HG03095 (cell line): ENCODE measurements at regions not wholly inside any gene's neighbourhood (a gene's known extent, or its start where the extent isn't known, plus 50 kb on each side); places are given as distances from the start of the nearest gene placed in this dataset.

Experiments
- ATAC-seq: cut with Tn5 transposase; IDR thresholded peaks from one replicate; pipeline ENCODE4 v1.9.1; 2021; ENCODE audit warnings: moderate library complexity; ENCODE audit not compliant: unreplicated experiment

DNA sequence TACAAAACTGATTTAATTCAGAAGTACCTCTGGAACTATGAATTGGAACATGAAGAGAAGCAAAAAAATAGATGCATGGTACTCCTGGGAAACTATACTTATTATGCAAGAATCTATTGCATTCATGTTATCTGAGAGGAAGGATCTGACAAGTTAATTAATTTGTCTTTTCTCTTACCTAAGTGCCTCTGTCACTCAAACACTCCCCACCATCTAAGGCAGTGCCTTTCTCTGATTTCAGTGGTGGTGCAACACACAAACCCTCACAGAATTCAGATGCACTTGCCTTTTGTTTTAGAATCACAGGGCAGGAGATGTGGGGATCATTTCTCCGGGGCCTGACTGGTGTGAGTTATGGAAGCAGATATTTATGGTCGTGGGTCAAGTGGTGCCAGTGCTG lies 52.5 kb upstream of the C9orf72 start:
- no peak for ATAC-seq

DNA sequence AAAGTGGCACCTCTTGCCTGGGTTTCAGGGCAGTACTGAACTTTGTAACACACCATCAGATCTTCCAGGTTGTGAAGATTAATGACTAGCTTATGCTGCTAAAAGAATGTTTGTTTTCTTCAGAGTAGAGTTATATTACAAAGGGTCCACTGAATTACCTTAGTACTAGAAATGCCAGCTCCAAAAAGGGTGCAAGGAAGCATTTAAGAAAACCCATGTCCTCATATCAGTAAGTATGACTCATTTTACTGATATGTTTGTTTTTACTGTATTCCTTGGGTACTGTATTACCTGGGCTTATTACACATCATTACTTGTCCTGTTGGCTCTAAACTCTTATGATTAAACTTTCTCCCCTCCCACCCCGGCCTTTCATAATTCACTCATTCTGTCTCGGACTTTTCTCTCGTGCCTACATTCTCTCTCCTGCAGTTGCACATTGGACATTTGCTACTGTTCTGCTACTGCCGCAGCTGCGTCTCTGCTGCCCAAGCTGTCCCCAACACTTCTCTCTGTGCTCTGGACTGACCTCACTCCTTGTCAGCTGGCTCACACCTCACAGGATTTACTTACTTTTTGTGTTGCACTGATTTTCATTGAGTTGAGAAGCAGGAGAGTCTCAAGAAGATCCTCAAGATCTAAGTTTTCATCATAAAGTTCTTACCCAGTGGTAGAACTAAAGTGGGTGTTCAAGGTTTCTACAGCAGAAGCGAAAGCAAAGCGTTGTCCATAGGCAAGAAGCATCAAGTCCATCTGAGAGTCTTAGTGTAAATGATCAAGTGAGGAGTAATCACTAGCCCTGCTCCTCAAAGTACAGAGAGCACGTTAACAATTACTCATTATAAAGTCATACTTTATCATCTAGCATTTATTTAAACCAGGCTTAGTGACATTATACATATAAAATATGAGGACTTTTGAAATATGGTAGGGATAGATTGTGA lies 53.2 kb upstream of the C9orf72 start:
- no peak for ATAC-seq

DNA sequence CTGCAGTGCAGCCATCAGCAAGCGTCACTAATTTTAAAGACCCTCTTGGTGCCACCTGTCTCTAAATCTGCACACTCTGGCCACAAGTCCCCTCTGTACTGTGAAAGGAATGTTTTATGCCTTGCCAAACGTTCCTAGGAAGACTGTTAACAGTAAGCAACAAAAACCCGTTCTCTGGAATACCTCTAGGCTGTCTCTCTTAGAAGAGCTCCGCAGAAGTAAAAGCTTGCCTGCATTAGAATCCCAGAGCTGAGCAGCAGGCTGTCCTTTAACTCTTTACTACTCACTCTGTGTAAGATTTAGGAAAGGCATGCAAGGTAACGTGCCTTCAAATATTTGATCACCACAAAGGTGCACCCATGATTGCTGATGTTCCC lies 53.9 kb upstream of the C9orf72 start:
- no peak for ATAC-seq

DNA sequence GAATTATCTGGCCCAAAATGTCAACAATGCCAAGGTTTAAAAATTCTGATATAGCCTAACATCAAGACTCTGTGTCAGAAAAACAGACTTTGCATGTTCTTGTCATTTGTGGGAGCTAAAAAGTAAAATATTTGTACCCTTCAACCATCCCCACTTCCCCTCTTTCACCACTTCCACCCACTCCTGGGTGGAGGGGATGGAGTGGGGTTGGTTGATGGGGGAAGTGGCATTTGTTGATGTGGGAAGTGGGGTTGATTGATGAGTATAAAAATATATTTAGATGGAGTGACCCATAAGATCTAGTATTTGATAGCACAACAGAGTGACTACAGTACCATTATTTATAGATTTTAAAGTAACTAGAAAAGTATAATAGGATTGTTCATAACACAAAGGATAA lies 55.0 kb upstream of the C9orf72 start:
- no peak for ATAC-seq

DNA sequence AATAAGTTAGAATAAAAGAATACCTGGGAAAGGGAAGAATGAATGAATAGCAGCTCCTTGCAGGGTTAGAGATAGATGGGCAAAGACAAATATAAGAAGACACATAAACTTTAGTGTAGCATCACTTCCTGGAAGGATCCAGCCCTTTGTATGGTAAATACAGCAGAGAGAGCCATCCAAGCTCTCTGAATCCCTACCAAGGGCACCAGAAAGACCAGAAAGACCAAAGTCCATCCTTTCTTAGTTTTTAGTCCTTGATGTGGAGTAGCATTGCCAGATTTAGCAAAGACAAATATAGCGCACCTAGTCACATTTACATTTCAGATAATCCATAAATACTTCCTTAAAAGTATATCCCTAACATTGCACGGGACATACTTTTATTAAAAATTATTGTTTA lies 56.1 kb upstream of the C9orf72 start:
- ATAC-seq, result no peak

DNA sequence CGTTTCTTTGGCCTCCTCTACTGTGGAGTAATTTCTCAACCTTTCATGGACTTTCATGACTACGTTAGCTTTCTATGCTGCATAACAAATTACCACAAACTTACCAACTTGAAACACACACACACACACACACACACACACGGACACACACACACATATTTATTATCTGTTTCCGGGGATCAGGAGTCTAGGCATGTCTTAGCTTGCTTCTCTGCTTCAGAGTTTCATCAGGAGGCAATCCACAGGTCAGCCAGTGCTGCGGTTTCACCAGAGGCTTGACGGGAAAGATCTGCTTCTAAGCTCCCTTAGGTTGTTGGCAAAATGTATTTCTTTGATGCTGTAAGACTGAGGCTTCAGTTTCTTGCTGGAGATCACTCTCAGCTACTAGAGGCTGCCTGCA lies 59.0 kb upstream of the C9orf72 start:
- no peak for ATAC-seq

DNA sequence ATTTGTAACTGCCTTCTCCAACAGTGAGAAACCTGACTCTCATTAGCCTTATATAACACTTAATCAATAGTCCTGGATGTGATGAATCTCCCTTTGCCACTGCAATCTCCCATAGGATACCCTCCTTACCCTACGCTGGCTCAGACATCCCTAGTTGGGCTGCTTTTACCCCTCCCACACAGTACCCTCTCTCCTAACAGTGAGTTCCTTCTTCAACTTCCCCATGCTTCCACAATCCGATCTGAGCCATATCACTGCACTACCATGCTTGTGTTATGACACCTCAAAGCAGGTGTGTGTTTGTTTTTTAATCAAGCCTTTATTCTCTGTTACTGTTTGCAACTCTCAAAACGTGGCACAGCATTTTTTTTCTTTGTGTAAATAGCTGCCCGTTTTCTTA lies 60.5 kb upstream of the C9orf72 start:
- ATAC-seq, result no peak

DNA sequence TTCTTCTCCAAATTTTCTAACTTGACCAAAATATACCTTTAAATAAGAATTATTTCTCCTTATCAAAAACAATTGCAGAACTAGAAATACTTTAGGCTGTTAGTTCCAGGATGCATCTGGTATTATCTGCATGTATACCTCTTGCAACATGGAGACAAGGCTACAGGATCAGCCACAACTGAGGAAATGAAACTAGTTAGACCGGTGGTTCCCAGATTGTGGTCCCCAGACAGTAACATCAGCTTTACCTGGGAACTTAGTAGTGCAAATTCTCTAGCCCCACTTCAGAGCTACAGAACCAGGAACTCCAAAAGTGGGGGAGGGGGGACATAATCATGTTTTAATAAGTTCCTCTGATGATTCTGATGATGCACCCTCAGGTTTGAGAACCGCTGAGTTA lies 61.6 kb upstream of the C9orf72 start:
- ATAC-seq, result no peak

DNA sequence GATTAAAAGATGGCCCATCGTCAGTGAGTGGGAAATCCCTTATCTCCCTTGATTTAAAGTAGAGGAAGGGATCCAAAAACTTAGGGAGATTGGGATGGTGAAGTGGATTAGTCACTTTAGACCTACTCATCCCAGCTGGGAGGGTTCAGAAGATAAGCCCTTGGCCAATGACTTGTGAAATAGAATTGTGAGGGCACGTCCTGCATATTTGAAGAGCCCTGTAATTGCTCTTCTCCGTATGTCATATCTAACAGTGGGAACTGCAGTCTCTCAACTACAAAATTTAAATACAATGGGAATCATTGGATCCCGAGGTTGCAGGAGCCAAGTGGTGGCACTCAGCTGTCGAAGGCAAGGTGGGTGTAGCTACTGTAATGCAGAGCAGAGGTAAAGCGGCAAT lies 65.4 kb upstream of the C9orf72 start:
- no peak for ATAC-seq

DNA sequence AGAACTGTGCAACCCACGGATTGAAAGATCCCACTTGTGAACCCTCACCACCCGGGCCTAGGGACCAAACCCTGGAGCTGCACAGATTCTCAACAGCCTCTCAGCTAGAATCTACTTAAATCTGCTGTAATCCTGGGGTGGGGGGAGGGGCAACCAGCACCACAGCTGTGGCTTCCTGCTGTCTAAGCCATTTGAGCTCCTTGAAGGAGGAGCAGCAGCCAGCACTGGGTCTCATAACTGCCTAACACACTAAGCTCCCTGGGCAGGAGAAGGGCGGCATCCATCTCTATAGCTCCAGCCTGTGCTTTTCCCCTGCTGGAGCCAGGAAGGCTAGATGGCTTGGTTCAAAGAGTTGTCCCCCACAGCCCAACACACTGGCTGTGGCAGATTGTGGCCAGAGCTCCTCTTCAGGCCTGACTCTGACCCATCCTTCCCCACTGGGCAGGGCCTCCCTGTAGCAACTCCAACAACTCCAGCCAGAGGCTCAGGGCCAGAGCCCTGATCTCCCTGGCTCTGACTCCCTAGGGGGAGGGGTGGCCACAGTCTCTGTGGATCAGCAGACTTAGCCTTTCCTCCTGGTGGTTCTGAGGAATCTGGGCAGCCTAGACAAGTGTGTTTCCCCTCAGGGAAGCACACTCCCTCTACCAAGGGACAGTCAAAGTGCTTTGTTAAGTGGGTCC lies 72.0 kb upstream of the C9orf72 start:
- no peak for ATAC-seq

DNA sequence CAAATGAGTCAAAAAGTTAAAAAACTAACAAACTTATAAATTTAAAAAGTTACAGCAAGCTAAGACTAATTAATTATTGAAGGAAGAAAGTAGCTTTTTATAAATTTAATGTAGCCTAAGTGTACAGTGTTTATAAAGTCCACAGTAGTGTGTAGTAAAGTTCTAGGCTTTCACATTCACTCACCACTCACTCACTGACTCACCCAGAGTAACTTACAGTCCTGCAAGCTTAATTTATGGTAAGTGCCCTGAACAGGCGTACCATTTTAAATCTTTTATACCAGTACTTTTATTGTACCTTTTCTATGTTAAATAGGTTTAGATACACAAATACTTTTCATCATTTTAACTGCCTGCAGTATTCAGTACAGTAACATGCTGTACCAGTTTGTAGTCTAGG lies 80.0 kb upstream of the C9orf72 start:
- ATAC-seq, result no peak

DNA sequence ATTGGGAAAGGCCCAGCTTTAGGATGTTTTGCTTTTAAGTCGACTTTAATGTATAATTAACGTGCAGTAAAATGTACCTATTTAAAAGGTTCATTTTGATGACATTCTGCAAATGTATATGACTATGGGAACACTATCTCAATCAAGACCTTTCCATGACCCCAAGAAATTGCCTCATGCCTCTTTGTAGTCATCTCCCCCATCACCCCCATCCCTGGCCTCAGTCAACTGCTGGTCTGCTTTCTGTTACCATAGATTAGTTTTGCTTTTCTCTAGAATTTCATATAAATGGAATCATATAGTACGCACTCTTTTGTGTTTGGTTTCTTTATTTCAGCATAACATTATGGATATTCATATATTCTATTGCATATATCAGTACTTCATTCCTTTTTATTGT lies 80.7 kb upstream of the C9orf72 start:
- ATAC-seq, result no peak

DNA sequence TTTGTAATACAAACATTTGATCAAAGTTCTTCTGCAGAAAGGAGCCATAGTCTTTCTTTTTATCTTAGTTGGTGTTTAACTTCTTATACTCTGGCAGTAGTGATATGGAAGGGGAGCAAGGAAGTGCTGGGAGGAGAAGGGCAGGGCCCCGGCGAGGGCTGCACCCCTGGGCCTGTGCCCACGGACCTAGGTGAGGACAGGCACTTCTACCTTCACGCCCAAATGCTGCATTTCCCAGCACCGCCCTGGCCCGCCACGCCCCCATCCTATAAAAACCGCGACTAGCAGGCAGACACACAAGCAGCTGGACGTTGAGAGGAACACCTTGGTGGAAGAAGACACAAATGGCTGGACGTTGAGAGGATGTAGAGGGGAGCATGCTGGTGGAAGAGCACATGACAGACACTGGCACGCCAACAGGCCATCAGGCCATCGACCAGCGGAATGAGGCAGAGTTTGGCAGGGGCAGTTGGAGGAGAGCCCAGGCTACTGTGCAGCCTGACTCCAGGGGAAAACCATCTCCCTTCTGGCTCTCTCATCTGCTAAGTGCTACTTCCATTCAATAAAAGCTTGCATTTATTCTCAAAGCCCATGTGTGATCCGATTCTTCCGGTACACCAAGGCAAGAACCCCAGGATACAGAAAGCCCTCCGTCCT lies 81.5 kb upstream of the C9orf72 start:
- ATAC-seq, result no peak

DNA sequence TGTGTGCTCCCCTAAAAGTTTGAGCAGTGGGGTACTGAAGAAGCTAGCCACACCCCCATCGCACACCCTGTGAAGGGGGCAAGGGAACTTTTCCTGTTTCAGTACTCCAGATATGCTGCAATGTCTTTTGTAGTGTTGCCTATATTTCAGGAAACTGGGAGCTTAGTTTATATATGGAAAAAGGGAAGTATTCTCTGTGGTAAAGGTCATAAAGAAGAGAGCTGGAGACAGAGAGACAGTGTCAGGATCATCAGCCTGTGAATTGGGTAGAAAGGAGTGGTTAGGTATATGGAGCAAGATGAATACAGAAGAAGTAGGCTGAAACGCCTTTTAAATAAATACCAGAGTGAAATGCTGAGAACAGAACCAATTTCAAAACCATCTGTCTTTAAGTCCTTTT lies 82.2 kb upstream of the C9orf72 start:
- no peak for ATAC-seq

DNA sequence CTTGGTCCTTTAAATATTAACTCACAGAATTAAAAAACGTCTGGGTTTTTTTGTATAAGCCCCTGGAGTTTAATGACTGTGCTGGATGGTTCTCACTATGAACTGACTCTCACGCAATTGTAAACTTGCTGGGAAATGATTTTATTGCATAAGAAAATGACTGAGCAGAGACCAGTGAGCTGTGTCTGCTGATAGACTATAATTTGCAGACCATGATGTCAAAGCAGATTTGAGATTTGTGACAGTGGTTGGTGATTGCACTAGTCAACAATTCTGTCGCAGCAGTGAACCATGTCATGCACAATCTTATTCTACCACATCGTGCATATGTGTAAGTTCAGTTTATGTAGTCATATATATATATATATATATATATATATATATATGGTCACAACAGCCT lies 85.7 kb upstream of the C9orf72 start:
- no peak for ATAC-seq

DNA sequence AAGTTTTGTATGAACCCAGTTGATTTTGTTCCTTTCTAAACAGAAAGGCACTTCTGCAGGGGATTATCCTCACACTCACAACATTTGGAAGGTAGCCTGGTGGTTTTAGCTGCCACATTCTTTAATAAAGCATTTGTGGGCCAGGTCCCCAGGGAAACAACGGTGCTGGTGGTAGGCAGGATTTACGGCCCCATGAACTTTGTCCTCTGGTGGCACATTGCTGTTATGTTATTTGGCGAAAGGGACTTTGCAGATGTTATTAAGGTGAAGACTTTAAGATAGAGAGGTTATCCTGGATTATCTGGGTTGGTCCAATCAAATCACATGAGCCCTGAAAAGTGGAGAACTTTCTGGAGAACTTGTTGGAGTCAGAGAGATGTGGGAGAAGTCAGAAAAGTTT lies 86.3 kb upstream of the C9orf72 start:
- no peak for ATAC-seq

DNA sequence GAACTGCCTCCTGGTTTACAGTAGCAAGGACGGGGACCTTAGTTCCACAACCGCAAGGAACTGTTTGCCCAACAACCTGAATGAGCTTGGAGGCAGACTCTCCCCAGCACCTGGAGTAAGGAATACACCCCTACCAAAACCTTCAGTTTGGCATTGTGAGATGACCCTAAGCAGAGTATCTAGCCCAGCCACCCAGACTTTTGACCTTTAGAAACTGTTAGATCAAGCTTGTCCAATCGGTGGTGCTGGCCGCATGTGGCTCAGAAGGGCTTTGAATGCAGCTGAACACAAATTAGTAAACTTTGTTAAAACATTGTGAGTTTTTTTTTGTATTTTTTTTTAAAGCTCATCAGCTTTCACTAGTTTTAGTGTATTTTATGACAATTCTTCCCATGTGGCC lies 86.9 kb upstream of the C9orf72 start:
- no peak for ATAC-seq

DNA sequence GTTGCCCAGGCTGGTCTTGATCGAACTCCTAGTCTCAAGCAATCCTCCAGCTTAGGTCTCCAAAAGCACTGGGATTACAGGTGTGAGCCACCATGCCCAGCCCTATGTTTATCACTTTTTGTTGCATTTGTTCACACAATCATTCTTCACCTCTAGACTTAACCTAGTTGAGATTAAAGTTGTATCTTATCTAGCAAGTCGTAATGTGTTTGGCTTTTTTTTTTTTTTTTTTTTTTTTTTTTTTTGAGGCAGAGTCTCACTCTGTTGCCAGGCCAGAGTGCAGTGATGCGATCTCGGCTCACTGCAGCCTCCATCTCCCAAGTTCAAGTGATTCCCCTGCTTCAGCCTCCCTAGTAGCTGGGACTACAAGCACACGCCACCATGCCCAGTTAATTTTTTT lies 90.2 kb upstream of the C9orf72 start:
- no peak for ATAC-seq

DNA sequence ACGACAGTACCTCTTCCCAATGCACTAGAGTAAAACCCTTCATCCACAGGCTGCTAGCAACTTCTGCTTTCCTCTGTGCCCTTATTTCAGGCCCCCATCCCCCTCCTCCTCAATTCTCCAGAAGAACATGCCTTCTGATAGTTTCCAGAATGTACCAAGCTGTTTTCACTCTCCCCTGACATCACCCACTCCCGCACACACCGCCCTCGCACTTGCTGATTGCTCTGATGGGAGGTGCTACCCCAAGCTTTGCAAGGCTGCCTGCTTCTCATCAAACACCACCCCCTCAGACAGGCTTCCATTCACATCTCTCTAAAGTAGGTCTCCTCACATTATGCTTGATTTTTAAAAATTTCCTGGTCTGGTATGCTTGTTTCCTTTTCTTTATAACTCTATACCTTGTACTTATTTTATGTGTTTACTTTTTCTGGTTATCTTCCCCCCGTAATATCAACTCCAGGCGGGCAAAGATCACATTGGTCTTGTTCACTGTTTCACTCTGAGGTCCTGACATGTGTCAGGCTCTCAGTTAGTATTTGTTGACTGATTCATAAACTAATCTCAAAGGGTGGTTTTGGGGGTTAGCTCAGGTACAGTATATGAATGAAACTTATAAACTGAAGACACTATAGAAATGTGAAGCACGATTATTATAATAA lies 91.0 kb upstream of the C9orf72 start:
- ATAC-seq, result no peak

DNA sequence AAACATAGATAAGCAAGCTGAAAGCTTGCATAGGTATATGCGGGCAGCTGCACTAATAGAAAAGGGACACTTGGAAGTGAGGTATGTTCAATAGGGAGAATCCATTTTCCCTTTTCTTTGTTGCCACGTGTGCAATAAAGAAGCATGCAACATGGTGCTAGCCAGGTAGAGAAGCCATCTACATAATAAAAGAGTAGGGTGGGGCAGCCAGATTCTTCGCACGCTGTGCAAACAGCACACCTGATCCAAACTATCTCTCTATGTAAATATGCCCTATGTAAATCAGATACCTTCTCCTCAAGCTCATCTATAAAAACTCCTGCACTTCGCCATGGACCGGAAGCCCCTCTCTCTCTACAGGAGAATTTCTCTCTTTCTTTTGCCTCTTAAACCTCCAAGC lies 91.9 kb upstream of the C9orf72 start:
- ATAC-seq, result no peak

DNA sequence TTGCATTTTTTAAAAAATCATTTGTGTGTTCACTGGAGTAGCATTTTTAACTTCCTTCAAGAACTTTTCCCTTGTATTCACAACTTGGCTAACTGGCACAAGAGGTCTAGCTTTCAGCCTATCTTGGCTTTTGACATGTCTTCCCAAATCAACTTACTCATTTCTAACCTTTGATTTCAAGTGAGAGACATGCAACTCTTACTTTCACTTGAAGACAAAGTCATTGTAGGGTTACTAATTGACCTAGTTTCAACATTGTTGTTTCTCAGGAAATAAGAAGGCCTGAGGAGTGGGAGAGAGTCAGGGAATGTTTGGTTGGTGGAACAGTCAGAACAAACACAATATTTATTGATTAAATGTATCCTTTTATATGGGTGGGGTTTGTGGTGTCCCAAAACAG lies 95.0 kb upstream of the C9orf72 start:
- no peak for ATAC-seq

DNA sequence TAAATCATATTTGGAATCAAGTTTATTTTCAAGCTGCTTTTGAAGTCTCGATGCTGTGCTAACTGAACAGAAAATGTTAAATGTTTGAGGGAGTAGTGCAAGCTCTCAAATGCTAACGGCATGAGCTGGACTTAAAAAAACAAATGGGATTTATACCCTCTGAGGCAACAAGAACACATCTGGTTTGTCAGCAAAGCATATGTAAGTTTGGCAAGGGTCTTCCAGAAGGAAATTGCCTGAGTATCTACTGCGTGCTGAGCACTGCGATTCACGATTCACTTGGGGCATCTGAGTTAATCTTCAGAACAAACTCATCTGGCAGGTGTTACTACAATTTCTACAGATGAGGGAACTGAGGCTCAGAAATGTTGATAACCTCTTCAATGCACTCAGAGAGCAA lies 98.4 kb upstream of the C9orf72 start:
- no peak for ATAC-seq
